ENCODE measurements at regions not wholly inside any gene's neighbourhood (a gene's known extent, or its start where the extent isn't known, plus 50 kb on each side); places are given as distances from the start of the nearest gene placed in this dataset.
A peak's percentile ranks its signal among the peaks of the same experiment; 100 is the strongest.

- H3K9ac ChIP-seq (ENCODE audit: insufficient read depth, low read length, poor library complexity, severe bottlenecking), result no peak overlapping the region
- no peak overlapping the region for H3K4me3 ChIP-seq (replicated peaks in 1 of 3; ENCODE audit: low read depth in 2 of 3, low read length in 3 of 3)
- DNase-seq, result no peak
- no peak overlapping the region for H3K4me3 Mint-ChIP-seq
- no peak overlapping the region for H3K4me2 ChIP-seq (replicated peaks; ENCODE audit: extremely low read depth, low read length, poor library complexity, severe bottlenecking)
- H3K36me3 ChIP-seq (replicated peaks in 1 of 2; ENCODE audit: control insufficient read depth in 1 of 2, insufficient read depth in 2 of 2, low read length in 2 of 2), result no peaks in the 10 kb centered on the region
- H3K27me3 ChIP-seq (ENCODE audit: control insufficient read depth in 2 of 2, insufficient read depth in 2 of 2, low read length in 2 of 2), result no peaks in the 10 kb centered on the region
- peaks cover 4 to 15% (median 4%) of the 10 kb centered on the region in 3 donors for H3K27me3 Mint-ChIP-seq (ENCODE audit: low read depth in 3 of 3)
- no peak overlapping the region for H3K27ac ChIP-seq (ENCODE audit: low read depth in 1 of 2, low read length in 2 of 2)
- no peaks in the 10 kb centered on the region for H3K79me2 ChIP-seq (ENCODE audit: insufficient read depth, low read length)
- H3K4me1 Mint-ChIP-seq, result no peaks in the 10 kb centered on the region
- peaks cover 0 to 3% (median 1%) of the 10 kb centered on the region in 7 donors for H3K9me3 Mint-ChIP-seq
- H3K4me1 ChIP-seq (ENCODE audit: control insufficient read depth in 1 of 2, insufficient read depth in 2 of 2, low read length in 2 of 2), result no peaks in the 10 kb centered on the region
- peak overlapping the region in 1 of 7 donors; percentile 73 for H3K27ac Mint-ChIP-seq
- intact Hi-C loops (cut with micrococcal nuclease), result no loop called here
- H3K9me3 ChIP-seq (replicated peaks in 1 of 2; ENCODE audit: control insufficient read depth in 1 of 2, insufficient read depth in 1 of 2, low read length in 2 of 2), result no peaks in the 10 kb centered on the region
- no peak overlapping the region for H2AFZ ChIP-seq (ENCODE audit: insufficient read depth, low read depth, low read length, poor library complexity, severe bottlenecking)
- no peaks in the 10 kb centered on the region for H3K36me3 Mint-ChIP-seq
- no peaks in the 10 kb centered on the region for H4K20me1 ChIP-seq (ENCODE audit: insufficient read depth, low read length)
- no peak for TF ChIP-seq CTCF (IDR thresholded peaks at IDR 0.05)
- WGBS (ENCODE audit: insufficient coverage), result 90% methylated on average over 6 of the region's 12 CpGs
Measured at GRCh38 chr2:234329202-234329960, 167.5 kb downstream of the ARL4C start.

GRCh38 chr2:234328444-234328990 lies 168.4 kb downstream of the ARL4C start:
- H3K4me3 ChIP-seq (replicated peaks in 1 of 3; ENCODE audit: low read depth in 2 of 3, low read length in 3 of 3), result no peak overlapping the region
- H2AFZ ChIP-seq (ENCODE audit: insufficient read depth, low read depth, low read length, poor library complexity, severe bottlenecking), result no peak overlapping the region
- Mint-ChIP-seq H3K4me1 (no peaks in the 10 kb centered on the region), H3K4me3 (no peak overlapping the region), H3K36me3 (no peaks in the 10 kb centered on the region), H3K9me3 (peaks cover 0 to 3% (median 1%) of the 10 kb centered on the region in 7 donors), H3K27me3 (ENCODE audit: low read depth in 3 of 3) (peaks cover 0 to 17% (median 4%) of the 10 kb centered on the region in 3 donors), H3K27ac (no peak overlapping the region)
- DNase-seq, result no peak
- no peaks in the 10 kb centered on the region for H3K27me3 ChIP-seq (ENCODE audit: control insufficient read depth in 2 of 2, insufficient read depth in 2 of 2, low read length in 2 of 2)
- H3K9ac ChIP-seq (ENCODE audit: insufficient read depth, low read length, poor library complexity, severe bottlenecking), result no peak overlapping the region
- H3K79me2 ChIP-seq (ENCODE audit: insufficient read depth, low read length), result no peaks in the 10 kb centered on the region
- TF ChIP-seq CTCF (IDR thresholded peaks at IDR 0.05), result no peak
- no peaks in the 10 kb centered on the region for H3K36me3 ChIP-seq (replicated peaks in 1 of 2; ENCODE audit: control insufficient read depth in 1 of 2, insufficient read depth in 2 of 2, low read length in 2 of 2)
- intact Hi-C loops (cut with micrococcal nuclease), result no loop called here
- H3K27ac ChIP-seq (ENCODE audit: low read depth in 1 of 2, low read length in 2 of 2), result no peak overlapping the region
- no peaks in the 10 kb centered on the region for H4K20me1 ChIP-seq (ENCODE audit: insufficient read depth, low read length)
- 86% methylated on average over 7 of the region's 12 CpGs for WGBS (ENCODE audit: insufficient coverage)
- no peaks in the 10 kb centered on the region for H3K4me1 ChIP-seq (ENCODE audit: control insufficient read depth in 1 of 2, insufficient read depth in 2 of 2, low read length in 2 of 2)
- no peak overlapping the region for H3K4me2 ChIP-seq (replicated peaks; ENCODE audit: extremely low read depth, low read length, poor library complexity, severe bottlenecking)
- H3K9me3 ChIP-seq (replicated peaks in 1 of 2; ENCODE audit: control insufficient read depth in 1 of 2, insufficient read depth in 1 of 2, low read length in 2 of 2), result no peaks in the 10 kb centered on the region
